C4-2B (cell line): ENCODE measurements at regions not wholly inside any gene's neighbourhood (a gene's known extent, or its start where the extent isn't known, plus 50 kb on each side); places are given as distances from the start of the nearest gene placed in this dataset.
"Not testable (repeated sequence)": the region's sequence is repeated elsewhere in the genome, so short reads cannot be mapped to it uniquely, and the experiment has no call there.

Source experiments
- H3K27ac ChIP-seq: fragments of 450-650 bp; 2 replicates; pipeline ENCODE4 v1.5.1; 2017
- ZFX ChIP-seq: fragments of 450-650 bp; IDR thresholded peaks from 2 replicates; pipeline ENCODE4 v1.6.1; 2017
- TF ChIP-seq, protein P1 (sequence below): fragments of 450-650 bp; conservative IDR thresholded peaks from 2 replicates; pipeline ENCODE4 v1.5.1; 2017; ENCODE audit warnings: mild to moderate bottlenecking

- no peak overlapping the region for H3K27ac ChIP-seq
These were observed 81.6 kb upstream of the ADGRA3 start for GRCh38 chr4:22597471-22597870.

GRCh38 chr4:22598113-22599047, 82.5 kb upstream of the ADGRA3 start:
- not testable (repeated sequence) for H3K27ac ChIP-seq

More at GRCh38 chr4:22597471-22597870, 81.6 kb upstream of the ADGRA3 start:
- no peak for TF ChIP-seq ZFX
- TF ChIP-seq, protein P1, sequence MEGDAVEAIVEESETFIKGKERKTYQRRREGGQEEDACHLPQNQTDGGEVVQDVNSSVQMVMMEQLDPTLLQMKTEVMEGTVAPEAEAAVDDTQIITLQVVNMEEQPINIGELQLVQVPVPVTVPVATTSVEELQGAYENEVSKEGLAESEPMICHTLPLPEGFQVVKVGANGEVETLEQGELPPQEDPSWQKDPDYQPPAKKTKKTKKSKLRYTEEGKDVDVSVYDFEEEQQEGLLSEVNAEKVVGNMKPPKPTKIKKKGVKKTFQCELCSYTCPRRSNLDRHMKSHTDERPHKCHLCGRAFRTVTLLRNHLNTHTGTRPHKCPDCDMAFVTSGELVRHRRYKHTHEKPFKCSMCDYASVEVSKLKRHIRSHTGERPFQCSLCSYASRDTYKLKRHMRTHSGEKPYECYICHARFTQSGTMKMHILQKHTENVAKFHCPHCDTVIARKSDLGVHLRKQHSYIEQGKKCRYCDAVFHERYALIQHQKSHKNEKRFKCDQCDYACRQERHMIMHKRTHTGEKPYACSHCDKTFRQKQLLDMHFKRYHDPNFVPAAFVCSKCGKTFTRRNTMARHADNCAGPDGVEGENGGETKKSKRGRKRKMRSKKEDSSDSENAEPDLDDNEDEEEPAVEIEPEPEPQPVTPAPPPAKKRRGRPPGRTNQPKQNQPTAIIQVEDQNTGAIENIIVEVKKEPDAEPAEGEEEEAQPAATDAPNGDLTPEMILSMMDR, result no peak

DNA sequence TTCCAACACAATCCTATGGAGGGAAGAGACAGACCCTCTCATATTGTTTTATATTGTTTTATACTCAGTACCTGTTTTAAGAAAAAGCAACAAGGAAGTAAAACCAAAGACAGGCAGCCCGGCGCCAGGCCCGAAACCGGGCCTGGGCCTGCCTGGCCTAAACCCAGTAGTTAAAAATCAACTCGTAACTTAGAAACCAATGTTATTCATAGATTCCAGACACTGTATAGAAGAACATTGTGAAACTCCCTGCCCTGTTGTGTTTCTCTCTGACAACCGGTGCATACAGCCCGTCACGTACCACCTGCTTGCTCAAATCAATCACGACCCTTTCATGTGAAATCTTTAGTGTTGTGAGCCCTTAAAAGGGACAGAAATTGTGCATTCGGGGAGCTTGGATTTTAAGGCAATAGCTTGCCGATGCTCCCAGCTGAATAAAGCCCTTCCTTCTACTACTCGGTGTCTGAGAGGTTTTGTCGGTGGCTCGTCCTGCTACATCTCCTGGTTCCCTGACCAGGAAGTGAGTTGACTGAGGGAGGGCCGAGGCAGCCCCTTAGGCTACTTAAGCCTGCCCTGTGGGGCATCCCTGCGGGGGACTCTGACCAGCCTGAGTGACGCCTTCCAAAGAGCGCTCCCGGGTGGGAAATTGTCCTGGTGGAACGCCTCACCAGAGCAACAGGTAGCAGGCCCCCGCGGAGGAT, 83.5 kb upstream of the ADGRA3 start:
- H3K27ac ChIP-seq, result not testable (repeated sequence)

DNA sequence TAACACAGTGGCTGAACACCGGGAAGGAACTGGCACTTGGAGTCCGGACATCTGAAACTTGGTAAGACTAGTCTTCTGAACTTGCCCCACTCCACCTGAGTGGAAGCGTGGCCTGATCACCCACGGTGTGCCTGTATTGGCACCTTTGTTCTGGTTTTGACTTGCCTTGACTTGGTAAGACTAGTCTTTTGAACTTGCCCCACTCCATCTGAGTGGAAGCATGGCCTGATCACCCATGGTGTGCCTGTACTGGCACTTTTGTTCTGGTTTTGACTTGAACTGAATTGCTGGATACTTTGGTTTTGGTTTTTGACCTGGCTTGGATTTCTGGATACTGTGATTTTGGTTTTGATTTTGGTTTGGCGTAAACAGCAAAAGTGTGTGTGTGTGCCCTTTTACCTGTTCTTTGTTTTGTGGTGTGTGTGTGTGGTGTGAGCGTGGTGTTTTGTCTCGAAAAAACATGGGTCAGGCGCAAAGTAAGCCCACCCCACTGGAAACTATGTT, 84.1 kb upstream of the ADGRA3 start:
- not testable (repeated sequence) for H3K27ac ChIP-seq

- not testable (repeated sequence) for H3K27ac ChIP-seq
These were observed 85.8 kb upstream of the ADGRA3 start for GRCh38 chr4:22601638-22602037.

GRCh38 chr4:22607382-22607781, 85.4 kb upstream of the GBA3 start:
- H3K27ac ChIP-seq, result no peak overlapping the region

DNA sequence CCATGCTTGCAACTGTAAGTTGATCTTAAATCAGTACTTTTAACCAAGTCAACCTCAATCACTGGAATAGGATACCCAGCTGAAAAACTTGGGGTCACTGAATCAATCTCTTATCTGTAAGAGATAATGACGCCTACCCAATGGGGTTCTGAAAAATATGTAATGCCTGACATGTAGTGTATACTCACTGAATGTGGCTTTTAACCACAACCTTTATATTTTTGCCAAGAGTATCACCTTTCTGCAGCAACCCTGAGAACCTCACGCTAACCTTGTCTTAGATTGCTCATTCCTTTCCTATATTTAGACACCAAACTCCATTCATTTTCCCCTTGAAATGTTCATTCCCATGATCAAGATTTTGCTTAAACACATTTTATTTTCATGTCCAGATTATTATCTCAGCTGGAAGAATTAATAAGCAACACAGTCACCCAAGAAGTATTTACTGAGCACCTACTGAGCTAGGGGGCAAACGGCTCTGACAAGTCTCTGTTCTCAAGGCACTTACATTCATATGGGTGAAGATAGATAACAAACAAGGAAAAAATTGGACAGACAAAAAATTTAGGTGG, 82.7 kb upstream of the GBA3 start:
- H3K27ac ChIP-seq, result not testable (repeated sequence)

More at GRCh38 chr4:22607382-22607781, 85.4 kb upstream of the GBA3 start:
- TF ChIP-seq, protein P1, result peak; percentile 55
- TF ChIP-seq ZFX, result no peak

GRCh38 chr4:22614114-22614513, 78.6 kb upstream of the GBA3 start:
- no peak for TF ChIP-seq ZFX
- TF ChIP-seq, protein P1, result no peak
- no peak overlapping the region for H3K27ac ChIP-seq

- TF ChIP-seq, protein P1, result no peak
- TF ChIP-seq ZFX, result no peak
- no peak overlapping the region for H3K27ac ChIP-seq
These were observed 76.2 kb upstream of the GBA3 start for GRCh38 chr4:22616516-22616915.

DNA sequence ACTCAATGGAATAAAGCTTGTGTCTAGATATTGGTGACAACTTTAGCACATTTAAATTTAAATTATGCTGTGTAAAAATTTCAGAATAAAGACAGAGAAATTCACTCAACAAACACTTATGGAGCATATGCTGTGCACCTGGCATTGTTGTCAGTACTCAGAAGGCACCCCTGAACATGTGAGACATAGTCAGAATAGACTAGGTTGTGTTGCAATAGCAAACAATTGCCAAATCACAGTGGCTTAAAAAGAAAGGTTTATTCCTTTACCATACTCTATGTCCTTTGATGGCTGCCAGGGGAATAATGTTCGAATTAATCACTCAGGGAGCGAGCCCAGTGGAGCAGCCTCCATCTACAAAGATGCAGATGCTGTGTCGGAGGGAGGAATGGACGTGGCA, 72.6 kb upstream of the GBA3 start:
- H3K27ac ChIP-seq, result not testable (repeated sequence)

DNA sequence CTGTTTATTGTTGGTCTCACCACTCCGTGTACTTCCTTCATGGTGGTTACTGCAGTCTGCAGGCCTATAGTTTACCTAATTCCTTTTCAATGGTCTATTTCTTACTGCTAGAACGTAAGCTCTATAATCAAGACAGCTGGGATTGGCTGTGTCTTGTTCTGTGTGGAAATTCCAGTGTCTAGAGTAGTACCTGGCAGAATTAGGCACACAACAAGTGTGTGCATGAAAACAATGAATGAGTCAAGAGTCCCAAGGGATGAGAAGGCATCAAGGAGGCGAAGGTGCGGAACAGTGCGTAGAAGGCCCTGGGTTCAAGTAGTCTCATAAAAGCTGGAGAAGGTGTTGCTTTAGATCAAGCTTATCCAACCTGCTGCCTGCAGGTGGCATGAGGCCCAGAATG, 70.8 kb upstream of the GBA3 start:
- not testable (repeated sequence) for H3K27ac ChIP-seq

DNA sequence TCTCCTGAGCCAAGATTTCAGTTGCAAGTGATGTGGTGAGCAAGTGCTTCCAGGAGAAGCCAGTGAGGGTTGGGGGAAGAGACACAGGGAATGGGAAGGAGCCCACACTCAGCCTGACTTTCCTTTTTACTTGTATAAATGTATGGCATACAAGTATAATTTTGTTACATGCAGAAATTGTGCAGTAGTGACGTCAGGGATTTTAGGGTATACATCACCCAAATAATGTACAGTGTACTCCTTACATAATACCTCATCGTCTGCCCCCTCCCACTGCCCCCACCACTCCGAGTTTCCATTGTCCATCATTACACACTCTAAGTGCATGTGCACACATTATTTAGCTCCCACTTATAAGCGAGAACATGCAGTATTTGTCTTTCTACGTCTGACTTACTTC, 68.7 kb upstream of the GBA3 start:
- H3K27ac ChIP-seq, result not testable (repeated sequence)
